HG03469 (cell line): ENCODE measurements at regions not wholly inside any gene's neighbourhood (a gene's known extent, or its start where the extent isn't known, plus 50 kb on each side); places are given as distances from the start of the nearest gene placed in this dataset.
A peak's percentile ranks its signal among the peaks of the same experiment; 100 is the strongest.
"Not testable (repeated sequence)": the region's sequence is repeated elsewhere in the genome, so short reads cannot be mapped to it uniquely, and the experiment has no call there.

Experiments
- ATAC-seq: cut with Tn5 transposase; IDR thresholded peaks from one replicate; pipeline ENCODE4 v1.9.1; 2021; ENCODE audit warnings: mild to moderate bottlenecking, moderate library complexity, moderate number of reproducible peaks; ENCODE audit not compliant: unreplicated experiment

- ATAC-seq = not testable (repeated sequence)
Measured at GRCh38 chr2:113386780-113387433, 50.6 kb upstream of the ZNG1B start.

DNA sequence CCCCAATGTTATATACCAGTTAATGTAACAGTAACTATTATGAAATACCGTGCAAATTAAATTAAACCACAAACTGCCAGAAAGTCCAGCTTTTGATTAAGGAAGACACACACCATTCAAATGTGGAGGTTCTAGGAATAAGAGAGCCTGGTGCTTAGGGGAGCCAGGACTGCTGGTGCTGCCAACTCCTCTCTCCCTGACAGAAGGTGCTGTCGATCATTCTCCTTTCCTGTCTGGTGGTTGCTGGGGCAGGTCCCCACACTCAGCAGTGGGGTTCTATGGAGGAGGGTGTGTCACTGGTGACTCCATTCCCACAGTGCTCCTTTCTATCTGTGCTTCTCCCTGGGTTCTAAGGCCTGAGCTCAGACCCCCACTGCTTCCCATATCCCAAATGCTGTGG is 57.9 kb upstream of the ZNG1B start:
- not testable (repeated sequence) for ATAC-seq

GRCh38 chr2:113376913-113377445 is 60.5 kb upstream of the ZNG1B start:
- ATAC-seq = peak; percentile 77

DNA sequence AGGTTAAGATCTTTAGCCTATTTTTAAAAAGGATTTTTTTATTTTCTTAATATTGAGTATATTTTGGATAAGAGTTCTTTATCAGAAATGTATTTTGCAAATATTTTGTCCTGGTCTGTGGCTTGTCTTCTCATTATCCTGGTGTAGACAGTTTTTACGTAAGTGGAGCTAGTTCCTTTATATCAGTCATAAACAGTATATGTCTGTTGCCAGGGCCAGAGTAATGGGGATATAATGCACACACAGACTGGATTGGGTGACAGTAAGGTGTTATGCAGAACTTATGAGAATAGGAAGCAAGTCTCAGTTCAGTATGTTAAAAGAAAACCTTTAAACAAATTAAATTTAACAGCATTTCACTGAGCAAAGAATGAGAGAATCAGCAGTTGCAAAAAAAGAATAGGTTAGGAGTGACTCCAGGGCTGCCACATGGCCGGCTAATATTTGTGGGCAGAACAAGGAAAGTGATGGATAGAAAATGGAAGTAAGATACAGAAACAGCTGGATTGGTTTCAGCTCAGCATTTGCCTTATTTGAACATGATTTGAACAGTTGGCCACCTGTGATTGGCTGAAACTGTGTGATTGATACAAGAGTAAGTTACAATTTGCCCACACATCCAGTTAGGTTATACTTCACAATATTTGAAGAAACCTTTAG is 61.1 kb upstream of the ZNG1B start:
- peak; percentile 13 for ATAC-seq

GRCh38 chr2:113374857-113375256 is 62.6 kb upstream of the ZNG1B start:
- not testable (repeated sequence) for ATAC-seq

DNA sequence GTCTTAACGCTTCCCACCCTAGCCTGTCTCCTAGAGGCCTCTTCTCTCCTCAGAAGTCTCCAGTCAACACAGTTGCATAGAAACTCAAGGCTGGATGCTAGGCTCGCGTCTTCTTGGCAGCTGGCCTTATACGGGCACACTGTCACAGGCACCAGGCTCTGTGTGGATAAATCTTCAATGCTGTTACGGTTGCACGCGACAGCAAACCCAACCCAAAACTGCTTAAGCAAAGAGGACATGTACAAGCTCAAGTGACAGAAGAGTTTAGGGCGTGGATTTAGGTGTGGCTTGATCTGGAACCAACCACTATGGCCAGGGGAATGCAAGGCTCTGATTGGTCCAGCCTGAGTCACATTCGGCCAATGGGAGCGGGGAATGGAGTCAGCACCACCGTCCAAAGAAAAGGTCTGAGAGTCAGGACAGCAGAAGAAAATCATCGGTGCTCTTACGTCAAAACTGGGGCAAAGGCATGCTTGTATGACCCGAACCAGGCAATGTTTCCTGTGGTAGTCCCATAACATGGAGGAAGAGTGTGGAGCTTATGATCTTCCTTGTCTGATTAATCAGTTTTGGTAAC is 65.1 kb upstream of the ZNG1B start:
- not testable (repeated sequence) for ATAC-seq

DNA sequence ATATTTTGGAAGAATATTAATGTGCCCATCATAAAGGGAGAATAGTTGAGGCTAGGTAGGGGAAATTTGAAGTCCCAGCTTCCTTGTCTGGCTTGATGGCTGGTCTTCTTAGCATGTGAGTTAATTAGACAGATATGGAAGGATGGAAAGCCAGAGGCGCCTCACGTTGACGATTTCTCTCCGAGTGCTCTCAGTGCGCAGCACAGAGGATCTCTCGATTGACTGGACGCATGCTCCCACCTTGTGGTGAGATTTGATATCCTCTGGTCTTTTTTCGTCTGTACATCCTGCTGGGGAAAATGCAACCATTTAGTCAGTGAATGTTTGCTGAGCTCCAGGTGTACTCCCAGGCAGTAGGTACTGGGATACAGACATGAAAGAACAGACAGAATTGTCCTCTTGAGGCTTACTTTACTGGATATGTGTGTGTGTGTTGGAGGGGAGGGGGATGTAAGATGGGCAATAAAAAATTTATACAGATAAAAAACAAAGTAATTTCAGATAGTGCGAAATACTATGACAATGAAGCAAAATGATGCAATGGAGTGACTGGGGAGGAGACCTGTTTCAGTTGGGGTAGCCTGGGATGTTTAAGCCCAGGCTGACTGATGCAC is 66.9 kb upstream of the ZNG1B start:
- no peak for ATAC-seq

DNA sequence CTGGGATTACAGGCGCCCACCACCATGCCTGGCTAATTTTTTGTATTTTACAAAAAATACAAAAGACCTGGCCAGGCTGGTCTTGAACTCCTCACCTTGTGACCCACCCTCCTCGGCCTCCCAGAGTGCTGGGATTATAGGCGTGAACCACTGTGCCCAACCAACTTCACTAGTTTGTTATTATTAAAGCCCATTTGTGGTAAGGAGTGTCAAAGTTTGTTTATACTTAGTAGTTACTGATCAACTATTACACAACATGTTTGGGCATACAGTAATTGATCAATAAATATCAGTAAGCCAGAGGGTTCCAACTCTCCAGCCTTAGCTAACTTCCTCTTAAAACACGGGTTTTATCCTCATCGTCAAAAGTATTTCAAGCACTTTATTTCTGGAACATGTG is 67.5 kb upstream of the ZNG1B start:
- ATAC-seq = no peak

GRCh38 chr2:113368581-113368980 is 68.9 kb upstream of the ZNG1B start:
- ATAC-seq = not testable (repeated sequence)

GRCh38 chr2:113366821-113367220 is 70.7 kb upstream of the ZNG1B start:
- not testable (repeated sequence) for ATAC-seq

DNA sequence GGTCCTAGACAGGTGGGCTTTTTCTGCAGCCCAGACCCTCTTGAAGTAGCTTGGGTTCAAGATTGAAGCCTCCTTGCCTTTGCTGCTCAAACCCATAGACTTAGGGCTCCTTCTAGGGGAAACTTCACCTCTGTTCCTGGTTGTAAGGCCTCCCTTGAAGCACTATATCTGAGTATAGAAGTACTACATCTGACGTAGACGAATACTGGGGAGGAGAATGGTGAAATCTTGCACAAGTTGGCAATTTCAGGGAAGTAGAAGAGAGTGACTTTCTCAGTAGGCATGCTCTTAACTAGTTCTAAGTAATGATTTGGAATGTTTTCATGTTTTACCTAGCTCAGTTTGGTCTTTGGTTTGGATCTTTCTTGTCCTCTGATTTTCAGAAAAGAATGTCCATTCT is 71.7 kb upstream of the ZNG1B start:
- not testable (repeated sequence) for ATAC-seq

- ATAC-seq = not testable (repeated sequence)
Measured at GRCh38 chr2:113365290-113365689, 72.2 kb upstream of the ZNG1B start.

GRCh38 chr2:113361051-113361450 is 76.4 kb upstream of the ZNG1B start:
- ATAC-seq = no peak

GRCh38 chr2:113357071-113357470 is 78.3 kb upstream of the PAX8 start:
- no peak for ATAC-seq

GRCh38 chr2:113356284-113356683 is 77.6 kb upstream of the PAX8 start:
- ATAC-seq = not testable (repeated sequence)

DNA sequence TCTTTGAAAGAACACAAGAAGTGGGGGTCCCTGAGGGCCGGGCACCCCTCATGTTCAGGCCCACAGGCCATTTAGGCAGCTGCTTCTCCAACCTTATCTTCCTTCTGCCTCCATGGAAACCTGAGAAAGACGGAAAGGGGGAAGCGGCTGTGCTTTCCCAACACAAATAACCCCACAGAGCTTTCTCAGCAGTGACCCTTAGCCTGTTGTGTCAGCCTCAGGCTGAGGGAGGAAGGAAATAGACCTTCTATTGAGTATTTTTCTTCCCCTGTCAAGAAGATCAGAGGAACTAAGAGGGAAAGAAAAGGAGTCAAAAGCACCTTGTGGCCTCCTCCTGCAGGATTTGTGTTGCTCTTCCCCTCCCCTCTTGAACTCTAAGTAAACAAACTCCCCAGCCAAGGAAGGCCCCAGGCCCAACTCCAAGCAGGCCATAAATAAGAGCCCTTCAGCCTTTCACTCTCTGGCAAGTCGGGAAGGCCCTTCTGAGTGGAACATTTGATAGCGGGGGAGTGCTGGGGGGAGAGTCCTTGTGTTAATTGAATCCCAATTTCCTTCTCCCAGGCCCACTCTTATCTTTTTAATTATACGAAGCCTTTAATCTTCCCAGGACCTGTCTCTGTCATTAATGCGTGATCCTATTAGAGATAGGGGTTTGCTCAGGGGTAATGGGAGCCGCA is 76.8 kb upstream of the PAX8 start:
- ATAC-seq = not testable (repeated sequence)

- ATAC-seq = no peak
Measured at GRCh38 chr2:113351375-113352355, 72.9 kb upstream of the PAX8 start.

- not testable (repeated sequence) for ATAC-seq
Measured at GRCh38 chr2:113343800-113344199, 65.1 kb upstream of the PAX8 start.

DNA sequence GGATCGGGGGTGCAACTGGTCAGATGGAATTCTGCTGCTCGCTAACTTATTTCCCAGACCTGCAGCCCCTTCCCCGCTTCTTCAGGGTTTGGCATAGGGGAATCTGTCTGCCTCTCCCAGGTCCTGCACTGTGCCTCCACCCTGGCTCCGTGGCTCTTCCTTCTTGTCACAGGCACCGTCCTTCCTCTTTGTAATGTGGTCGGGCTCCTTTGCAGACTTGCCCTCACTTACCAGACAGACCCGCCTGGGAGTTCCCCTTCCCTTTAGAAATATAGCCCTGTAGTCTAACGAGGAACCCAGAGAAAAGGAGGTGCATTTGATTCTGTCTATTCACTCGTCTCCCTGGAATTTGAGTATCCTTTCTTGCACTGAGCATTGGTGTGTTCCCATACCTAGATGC is 63.9 kb upstream of the PAX8 start:
- no peak for ATAC-seq

DNA sequence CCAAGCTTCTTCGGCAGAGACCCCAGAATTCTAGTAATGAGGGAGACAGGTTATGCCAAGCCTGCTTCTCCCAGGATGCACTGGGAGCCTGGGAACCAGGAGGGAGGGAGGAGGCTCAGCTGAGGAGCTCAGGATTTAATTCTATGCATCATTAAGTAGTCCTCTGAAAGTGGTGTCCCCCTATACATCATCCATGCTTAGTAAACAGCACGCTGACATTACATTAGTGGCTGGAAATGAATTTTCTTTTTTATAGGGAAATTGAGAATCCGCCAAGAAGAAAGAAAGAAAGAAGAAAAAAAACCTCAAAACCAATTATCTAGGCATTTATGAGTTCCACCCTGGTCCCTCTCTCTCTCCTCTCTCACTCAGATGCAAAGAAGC is 63.1 kb upstream of the PAX8 start:
- ATAC-seq = not testable (repeated sequence)
